Uterus (tissue), 2 donors: ENCODE measurements at regions not wholly inside any gene's neighbourhood (a gene's known extent, or its start where the extent isn't known, plus 50 kb on each side); places are given as distances from the start of the nearest gene placed in this dataset.

Experiments
- POLR2A ChIP-seq, 2 donors: fragments of 450-650 bp; IDR thresholded peaks; one replicate each; pipeline ENCODE4 v1.6.1; 2016; ENCODE audit warnings: antibody characterized with exemption in 2 of 2, mild to moderate bottlenecking in 1 of 2, moderate library complexity in 1 of 2
- TF ChIP-seq, protein P1 (sequence below), 4 experiments: fragments of 200-600 bp in 2 of 4; fragments of 450-650 bp in 2 of 4; sonication (generic) in 2 of 4; IDR thresholded peaks; one replicate each; pipeline ENCODE4 v1.5.1; 2016 to 2019; ENCODE audit warnings: antibody characterized with exemption in 4 of 4, mild to moderate bottlenecking in 2 of 4, moderate library complexity in 1 of 4

DNA sequence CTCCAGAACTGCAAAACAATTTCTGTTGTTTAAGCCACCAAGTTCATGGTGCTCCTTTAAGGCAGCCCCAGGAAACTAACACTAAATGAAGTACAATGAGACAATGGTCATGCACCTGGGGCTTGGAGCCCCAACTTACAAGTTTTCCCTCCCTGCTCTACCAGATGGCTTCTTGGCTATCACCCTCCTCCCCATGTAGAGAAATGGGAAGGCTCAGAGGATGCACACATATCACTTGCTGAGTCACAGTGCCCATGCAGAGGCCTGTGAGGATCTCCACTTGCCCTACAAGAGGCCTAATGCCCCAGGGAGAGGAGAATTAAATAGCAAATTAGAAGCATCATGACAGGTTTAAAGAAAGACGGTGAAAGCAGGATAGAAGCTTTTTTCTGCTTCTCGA lies 270.9 kb downstream of the TTC32 start:
- TF ChIP-seq, protein P1, sequence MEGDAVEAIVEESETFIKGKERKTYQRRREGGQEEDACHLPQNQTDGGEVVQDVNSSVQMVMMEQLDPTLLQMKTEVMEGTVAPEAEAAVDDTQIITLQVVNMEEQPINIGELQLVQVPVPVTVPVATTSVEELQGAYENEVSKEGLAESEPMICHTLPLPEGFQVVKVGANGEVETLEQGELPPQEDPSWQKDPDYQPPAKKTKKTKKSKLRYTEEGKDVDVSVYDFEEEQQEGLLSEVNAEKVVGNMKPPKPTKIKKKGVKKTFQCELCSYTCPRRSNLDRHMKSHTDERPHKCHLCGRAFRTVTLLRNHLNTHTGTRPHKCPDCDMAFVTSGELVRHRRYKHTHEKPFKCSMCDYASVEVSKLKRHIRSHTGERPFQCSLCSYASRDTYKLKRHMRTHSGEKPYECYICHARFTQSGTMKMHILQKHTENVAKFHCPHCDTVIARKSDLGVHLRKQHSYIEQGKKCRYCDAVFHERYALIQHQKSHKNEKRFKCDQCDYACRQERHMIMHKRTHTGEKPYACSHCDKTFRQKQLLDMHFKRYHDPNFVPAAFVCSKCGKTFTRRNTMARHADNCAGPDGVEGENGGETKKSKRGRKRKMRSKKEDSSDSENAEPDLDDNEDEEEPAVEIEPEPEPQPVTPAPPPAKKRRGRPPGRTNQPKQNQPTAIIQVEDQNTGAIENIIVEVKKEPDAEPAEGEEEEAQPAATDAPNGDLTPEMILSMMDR (IDR thresholded peaks at IDR 0.05) = no peak
- no peak for TF ChIP-seq POLR2A (IDR thresholded peaks at IDR 0.05)
